Caco-2 (cell line): ENCODE measurements at regions not wholly inside any gene's neighbourhood (a gene's known extent, or its start where the extent isn't known, plus 50 kb on each side); places are given as distances from the start of the nearest gene placed in this dataset.
"Not testable (repeated sequence)": the region's sequence is repeated elsewhere in the genome, so short reads cannot be mapped to it uniquely, and the experiment has no call there.

Experiments used
- BruUV-seq: library from RNA; stranded (reverse); fragments of 400-500 nt; replicated peaks from 2 replicates; lab custom pipeline; 2021; lab: Mats Ljungman, UMichigan
- CTCF ChIA-PET: fragments of 300-600 bp; sonication (Branson Sonifier 250); formaldehyde crosslinking; loops from one replicate; lab custom pipeline; 2022; ENCODE audit warnings: antibody characterized with exemption; lab: Charles Lee
- POLR2A ChIA-PET: fragments of 300-600 bp; sonication (Branson Sonifier 250); formaldehyde crosslinking; loops from one replicate; lab custom pipeline; 2022; ENCODE audit warnings: antibody characterized with exemption; lab: Charles Lee
- DNase-seq, 2 experiments: peaks; one replicate each; pipeline versions ENCODE4 v3.0.0 to v3.0.0-alpha.2; 2020 to 2022
- H3K27me3 ChIP-seq: replicated peaks from 2 replicates; pipeline ENCODE4 v1.6.0; 2011; ENCODE audit warnings: low read length; ENCODE audit not compliant: control insufficient read depth, insufficient read depth
- H3K36me3 ChIP-seq: 2 replicates; pipeline ENCODE4 v1.5.1; 2011; ENCODE audit warnings: low read length; ENCODE audit not compliant: control insufficient read depth, insufficient read depth
- H3K4me1 ChIP-seq: fragments of 250-450 bp; sonication (Bioruptor Pico); 2 replicates; pipeline ENCODE4 v1.5.1; 2020; ENCODE audit warnings: mild to moderate bottlenecking
- H3K4me3 ChIP-seq: 2 replicates; pipeline ENCODE4 v1.5.1; 2011; ENCODE audit warnings: low read depth, mild to moderate bottlenecking, control low read depth, low read length
- H3K9me3 ChIP-seq: fragments of 250-450 bp; sonication (Bioruptor Pico); 2 replicates; pipeline ENCODE4 v1.5.1; 2020; ENCODE audit warnings: mild to moderate bottlenecking, moderate library complexity
- H3K27ac Mint-ChIP-seq: one replicate; pipeline ENCODE4 v1.8.0; 2022; ENCODE audit warnings: mixed read lengths; ENCODE audit not compliant: unreplicated experiment
- H3K27me3 Mint-ChIP-seq: one replicate; pipeline ENCODE4 v1.8.0; 2022; ENCODE audit warnings: mixed read lengths; ENCODE audit not compliant: insufficient read depth, unreplicated experiment
- H3K36me3 Mint-ChIP-seq: one replicate; pipeline ENCODE4 v1.8.0; 2022; ENCODE audit warnings: mild to moderate bottlenecking, mixed read lengths; ENCODE audit not compliant: insufficient read depth, unreplicated experiment
- H3K4me1 Mint-ChIP-seq: one replicate; pipeline ENCODE4 v1.8.0; 2022; ENCODE audit warnings: low read depth, mixed read lengths; ENCODE audit not compliant: unreplicated experiment
- H3K4me3 Mint-ChIP-seq: one replicate; pipeline ENCODE4 v1.8.0; 2022; ENCODE audit warnings: mild to moderate bottlenecking, moderate library complexity, mixed read lengths; ENCODE audit not compliant: unreplicated experiment
- H3K9me3 Mint-ChIP-seq: one replicate; pipeline ENCODE4 v1.8.0; 2022; ENCODE audit warnings: mixed read lengths; ENCODE audit not compliant: unreplicated experiment
- intact Hi-C: fragments of 100-400 bp; cut with micrococcal nuclease; formaldehyde crosslinking; loops from one replicate; pipeline ENCODE4 v1.10.0; 2022; ENCODE audit not compliant: unreplicated experiment
- TF ChIP-seq, protein P1 (sequence below), 2 experiments: fragments of 200-600 bp in 1 of 2; IDR thresholded peaks; 1 replicate in 1 of 2; 2 replicates in 1 of 2; pipeline versions ENCODE4 v1.5.1 to v1.8.0; 2011 to 2022; ENCODE audit warnings: antibody characterized with exemption in 1 of 2, control low read depth in 1 of 2, inconsistent platforms in 1 of 2, low read depth in 1 of 2, low read length in 1 of 2, mild to moderate bottlenecking in 1 of 2, moderate library complexity in 1 of 2; ENCODE audit not compliant: insufficient read depth in 1 of 2, severe bottlenecking in 1 of 2, unreplicated experiment in 1 of 2

DNA sequence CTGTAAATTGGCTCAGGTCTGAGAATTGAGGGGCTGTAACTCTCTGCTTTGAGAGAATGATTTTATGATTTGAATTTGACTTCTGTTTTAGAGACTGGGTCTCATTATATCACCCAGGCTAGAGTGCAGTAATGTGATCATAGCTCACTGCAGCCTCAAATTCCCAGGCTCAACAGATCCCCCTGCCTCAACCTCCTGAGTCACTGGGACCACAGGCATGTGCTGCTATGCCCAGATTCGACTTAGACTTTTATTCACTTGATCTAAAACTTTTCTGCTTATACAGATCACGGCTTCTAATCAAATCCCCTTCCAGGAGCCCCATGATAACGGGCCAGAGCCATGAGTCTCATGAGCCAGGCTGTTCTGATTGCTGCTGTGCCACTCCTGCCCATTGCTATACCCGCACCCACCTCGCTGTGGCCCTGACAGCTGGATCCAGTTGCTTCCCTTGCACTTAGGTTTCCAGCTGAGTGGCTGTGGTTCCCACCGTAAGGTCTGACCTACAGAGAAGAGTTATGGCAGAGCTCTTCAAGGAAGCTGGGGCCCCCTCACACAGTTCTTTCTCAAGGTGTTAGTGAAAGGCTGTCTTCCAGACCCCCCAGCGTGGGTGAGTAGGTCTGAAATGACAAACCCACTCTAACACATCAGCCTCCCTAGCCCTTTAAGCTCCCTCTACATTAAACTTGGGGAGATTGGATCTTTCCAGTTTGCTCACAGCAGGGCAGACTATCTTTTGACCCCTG, 251.2 kb upstream of the SGCG start:
- intact Hi-C loops: no loop called here
- ChIA-PET POLR2A (no interaction called here), CTCF (no interaction called here)
- Histone ChIP-seq H3K27me3 (no peaks in the 10 kb centered on the region), H3K36me3 (no peaks in the 10 kb centered on the region), H3K9me3 (no peaks in the 10 kb centered on the region), H3K4me3 (no peak overlapping the region), H3K4me1 (no peaks in the 10 kb centered on the region)
- TF ChIP-seq, protein P1, sequence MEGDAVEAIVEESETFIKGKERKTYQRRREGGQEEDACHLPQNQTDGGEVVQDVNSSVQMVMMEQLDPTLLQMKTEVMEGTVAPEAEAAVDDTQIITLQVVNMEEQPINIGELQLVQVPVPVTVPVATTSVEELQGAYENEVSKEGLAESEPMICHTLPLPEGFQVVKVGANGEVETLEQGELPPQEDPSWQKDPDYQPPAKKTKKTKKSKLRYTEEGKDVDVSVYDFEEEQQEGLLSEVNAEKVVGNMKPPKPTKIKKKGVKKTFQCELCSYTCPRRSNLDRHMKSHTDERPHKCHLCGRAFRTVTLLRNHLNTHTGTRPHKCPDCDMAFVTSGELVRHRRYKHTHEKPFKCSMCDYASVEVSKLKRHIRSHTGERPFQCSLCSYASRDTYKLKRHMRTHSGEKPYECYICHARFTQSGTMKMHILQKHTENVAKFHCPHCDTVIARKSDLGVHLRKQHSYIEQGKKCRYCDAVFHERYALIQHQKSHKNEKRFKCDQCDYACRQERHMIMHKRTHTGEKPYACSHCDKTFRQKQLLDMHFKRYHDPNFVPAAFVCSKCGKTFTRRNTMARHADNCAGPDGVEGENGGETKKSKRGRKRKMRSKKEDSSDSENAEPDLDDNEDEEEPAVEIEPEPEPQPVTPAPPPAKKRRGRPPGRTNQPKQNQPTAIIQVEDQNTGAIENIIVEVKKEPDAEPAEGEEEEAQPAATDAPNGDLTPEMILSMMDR (IDR thresholded peaks at IDR 0.05; ENCODE audit: insufficient read depth in 1 of 2, low read depth in 1 of 2, low read length in 1 of 2, severe bottlenecking in 1 of 2, unreplicated experiment in 1 of 2): no peak
- no peaks in the 10 kb centered on the region for H3K4me1 Mint-ChIP-seq
- no peak overlapping the region for H3K27ac Mint-ChIP-seq
- H3K27me3 Mint-ChIP-seq: no peaks in the 10 kb centered on the region
- no TSS peak for BruUV-seq
- H3K4me3 Mint-ChIP-seq: no peak overlapping the region
- no peaks in the 10 kb centered on the region for H3K9me3 Mint-ChIP-seq
- DNase-seq: no peak
- no peaks in the 10 kb centered on the region for H3K36me3 Mint-ChIP-seq

DNA sequence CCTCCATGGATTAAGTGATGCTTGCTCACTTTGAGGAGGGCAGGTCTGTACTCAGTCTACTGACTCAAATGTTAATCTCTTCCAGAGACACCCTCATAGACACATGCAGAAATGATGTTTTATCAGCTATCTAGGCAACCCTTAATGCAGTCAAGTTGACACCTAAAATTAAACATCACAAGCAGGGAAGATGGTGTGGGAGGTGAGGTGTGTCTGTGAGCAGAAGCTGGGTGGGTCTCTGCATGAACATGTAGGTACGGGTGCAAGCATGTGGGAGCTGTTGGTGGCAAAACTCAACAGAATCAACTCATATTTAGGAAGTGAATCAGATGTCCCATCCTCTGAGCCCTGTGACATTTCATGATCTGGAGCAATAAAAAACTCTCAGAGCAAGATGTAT, 249.2 kb upstream of the SGCG start:
- Histone ChIP-seq H3K36me3 (no peaks in the 10 kb centered on the region), H3K4me3 (no peak overlapping the region), H3K9me3 (no peaks in the 10 kb centered on the region), H3K27me3 (no peaks in the 10 kb centered on the region), H3K4me1 (no peaks in the 10 kb centered on the region)
- no TSS peak for BruUV-seq
- no peaks in the 10 kb centered on the region for H3K27me3 Mint-ChIP-seq
- H3K27ac Mint-ChIP-seq: no peak overlapping the region
- no peak for DNase-seq
- TF ChIP-seq, protein P1 (IDR thresholded peaks at IDR 0.05; ENCODE audit: insufficient read depth in 1 of 2, low read depth in 1 of 2, low read length in 1 of 2, severe bottlenecking in 1 of 2, unreplicated experiment in 1 of 2): no peak
- ChIA-PET POLR2A (no interaction called here), CTCF (no interaction called here)
- no peaks in the 10 kb centered on the region for H3K4me1 Mint-ChIP-seq
- intact Hi-C loops: no loop called here
- H3K36me3 Mint-ChIP-seq: no peaks in the 10 kb centered on the region
- no peaks in the 10 kb centered on the region for H3K9me3 Mint-ChIP-seq
- no peak overlapping the region for H3K4me3 Mint-ChIP-seq

DNA sequence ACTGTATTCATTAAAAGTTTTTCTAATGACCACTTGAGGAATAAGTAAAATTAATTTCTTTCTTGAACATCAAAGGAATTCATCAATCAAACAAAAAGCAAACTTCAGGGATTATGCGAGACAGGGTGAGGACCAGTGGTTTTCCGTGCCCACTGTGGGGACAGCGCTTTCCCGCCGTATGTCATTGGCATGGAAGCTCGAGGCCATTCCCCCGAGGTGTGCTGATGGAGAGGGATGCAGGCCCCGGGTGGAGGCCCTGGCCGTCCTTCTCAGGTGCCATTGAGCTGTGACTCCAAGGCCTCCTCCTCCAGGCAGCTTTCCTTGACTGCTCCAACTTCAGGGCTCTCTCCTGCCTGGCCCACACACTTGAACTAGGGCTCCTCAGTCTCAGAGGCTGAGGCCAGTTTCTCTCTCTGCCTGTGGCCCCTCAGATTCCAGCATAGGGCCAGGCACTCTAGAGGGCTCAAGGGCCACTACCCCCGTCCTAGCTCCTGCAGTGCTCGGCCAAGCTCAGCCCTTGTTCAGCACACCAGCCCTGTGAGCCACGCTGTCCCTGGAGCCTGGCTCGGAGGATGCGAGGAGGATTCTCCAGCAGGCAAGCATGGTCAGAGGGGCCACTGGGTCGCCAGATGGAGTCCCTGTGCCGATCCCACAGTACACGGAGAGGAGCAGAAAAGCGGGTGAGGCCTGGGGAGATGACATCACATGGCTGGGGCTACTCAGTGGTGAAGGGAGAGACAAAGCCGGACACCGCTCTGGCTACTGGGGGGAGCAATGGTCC, 248.0 kb upstream of the SGCG start:
- H3K4me3 Mint-ChIP-seq, H3K4me1 ChIP-seq, H3K27ac Mint-ChIP-seq, H3K4me3 ChIP-seq, BruUV-seq, CTCF ChIA-PET, H3K4me1 Mint-ChIP-seq, H3K9me3 Mint-ChIP-seq, H3K9me3 ChIP-seq, POLR2A ChIA-PET, H3K36me3 Mint-ChIP-seq, H3K27me3 Mint-ChIP-seq, H3K36me3 ChIP-seq, H3K27me3 ChIP-seq, intact Hi-C loops, DNase-seq: not testable (repeated sequence)
